HepG2 (cell line): ENCODE measurements at regions not wholly inside any gene's neighbourhood (a gene's known extent, or its start where the extent isn't known, plus 50 kb on each side); places are given as distances from the start of the nearest gene placed in this dataset.
"Not testable (repeated sequence)": the region's sequence is repeated elsewhere in the genome, so short reads cannot be mapped to it uniquely, and the experiment has no call there.

ENCODE experiments used
- ATAC-seq: fragments of 200-7000 bp; cut with Tn5 transposase; 3 replicates; pipeline ENCODE4 v1.9.1; 2020; ENCODE audit warnings: mild to moderate bottlenecking, moderate library complexity
- BruUV-seq: library from RNA; stranded (reverse); fragments of 400-500 nt; replicated peaks from 2 replicates; lab custom pipeline; 2021; lab: Mats Ljungman, UMichigan
- CTCF ChIA-PET: fragments of 300-600 bp; formaldehyde crosslinking; extraction: SDS; loops from one replicate; lab custom pipeline; 2021; ENCODE audit warnings: low total read pairs, inconsistent platforms, low intra/inter-chr PET ratio; lab: Yijun Ruan, JAX
- POLR2A ChIA-PET: fragments of 350-600 bp; sonication (Branson Sonifier 250); formaldehyde crosslinking; loops from one replicate; lab custom pipeline; 2020; ENCODE audit warnings: antibody characterized with exemption, inconsistent platforms; lab: Yijun Ruan, JAX
- DNase-seq: peaks from one replicate; pipeline ENCODE4 v3.0.0-alpha.2; 2015; ENCODE audit warnings: low spot score
- FAIRE-seq: peaks from 3 replicates; lab custom pipeline; 2011; peaks lifted over from hg19 to GRCh38; lab: Jason Lieb, UNC
- H2AFZ ChIP-seq: one replicate; pipeline ENCODE4 v1.6.1; 2011; ENCODE audit warnings: low read length, inconsistent platforms
- H3K27ac ChIP-seq: fragments of 300-600 bp; 3 replicates; pipeline ENCODE4 v1.8.0; 2011; ENCODE audit warnings: mixed run types, mild to moderate bottlenecking, mixed read lengths, low read length, inconsistent platforms; ENCODE audit not compliant: insufficient read depth; ENCODE audit errors: extremely low read length
- H3K27me3 ChIP-seq, 2 experiments: fragments of 200-600 bp in 1 of 2; 2 replicates in 1 of 2; 3 replicates in 1 of 2; pipeline versions ENCODE4 v1.6.0 to v1.8.0; 2011; ENCODE audit warnings: low read length in 2 of 2, mild to moderate bottlenecking in 2 of 2, moderate library complexity in 2 of 2, inconsistent platforms in 1 of 2; ENCODE audit not compliant: insufficient read depth in 2 of 2, control insufficient read depth in 1 of 2
- H3K36me3 ChIP-seq, 2 experiments: fragments of 200-600 bp in 1 of 2; replicated peaks in 1 of 2; 2 replicates in 1 of 2; 3 replicates in 1 of 2; pipeline versions ENCODE4 v1.5.1 to v1.8.0; 2011; ENCODE audit warnings: low read length in 2 of 2, inconsistent platforms in 1 of 2; ENCODE audit not compliant: insufficient read depth in 2 of 2, control insufficient read depth in 1 of 2
- H3K4me1 ChIP-seq: 2 replicates; pipeline ENCODE4 v1.5.1; 2012; ENCODE audit warnings: low read length, inconsistent platforms; ENCODE audit not compliant: insufficient read depth
- H3K4me2 ChIP-seq: 2 replicates; pipeline ENCODE4 v1.6.0; 2011; ENCODE audit warnings: low read depth, low read length, inconsistent platforms
- H3K4me3 ChIP-seq, 3 experiments: fragments of 200-600 bp in 1 of 3; sonication (generic), shearing (Covaris generic) in 1 of 3; replicated peaks in 1 of 3; 2 replicates each; pipeline ENCODE4 v1.5.1; 2011 to 2016; ENCODE audit warnings: low read length in 3 of 3, inconsistent platforms in 2 of 3, low read depth in 2 of 3, mild to moderate bottlenecking in 2 of 3, control low read depth in 1 of 3, mixed read lengths in 1 of 3; ENCODE audit not compliant: insufficient read depth in 1 of 3
- H3K79me2 ChIP-seq: one replicate; pipeline ENCODE4 v1.6.1; 2011; ENCODE audit warnings: low read length, inconsistent platforms; ENCODE audit not compliant: insufficient read depth
- H3K9ac ChIP-seq: 2 replicates; pipeline ENCODE4 v1.6.0; 2011; ENCODE audit warnings: mild to moderate bottlenecking, low read depth, low read length, inconsistent platforms; ENCODE audit not compliant: insufficient read depth
- H3K9me3 ChIP-seq: 2 replicates; pipeline ENCODE4 v1.5.1; 2012; ENCODE audit warnings: mild to moderate bottlenecking, low read length
- H4K20me1 ChIP-seq: 2 replicates; pipeline ENCODE4 v1.6.0; 2011; ENCODE audit warnings: inconsistent platforms, mild to moderate bottlenecking, low read length, moderate library complexity; ENCODE audit not compliant: insufficient read depth
- FOXA3 ChIP-seq: IDR thresholded peaks from 2 replicates; pipeline ENCODE4 v1.6.1; 2016; ENCODE audit warnings: missing genetic modification reagents, missing compliant biosample characterization
- XRCC5 ChIP-seq: fragments of 200-400 bp; formaldehyde crosslinking; optimal IDR thresholded peaks from 2 replicates; pipeline ENCODE3; 2017; ENCODE audit warnings: mild to moderate bottlenecking, low read length
- ZNF136 ChIP-seq: sonication (generic); formaldehyde crosslinking; IDR thresholded peaks from 2 replicates; pipeline ENCODE4 v1.8.1; 2022; ENCODE audit warnings: low read depth, mild to moderate bottlenecking, moderate library complexity, missing genetic modification reagents
- ZNF569 ChIP-seq: sonication (generic); formaldehyde crosslinking; IDR thresholded peaks from 2 replicates; pipeline ENCODE4 v1.5.0; 2020; ENCODE audit warnings: mild to moderate bottlenecking, missing genetic modification reagents, moderate library complexity, borderline replicate concordance
- WGBS: methylation state at CpG from one replicate; pipeline ENCODE4 v1.1.6; 2017; ENCODE audit warnings: low lambda C conversion rate; 5-methylcytosine and 5-hydroxymethylcytosine counted together
- in situ Hi-C: cut with HindIII; loops from 2 replicates; pipeline ENCODE4 v1.10.0; 2017; ENCODE audit warnings: low pct_unique_long_range_greater_than_20kb; ENCODE audit not compliant: extremely low pct_ligation_motif_present
- intact Hi-C: fragments of 100-400 bp; cut with micrococcal nuclease; formaldehyde crosslinking; loops from one replicate; pipeline ENCODE4 v1.10.0; 2022; ENCODE audit not compliant: unreplicated experiment
- TF ChIP-seq, protein P1 (sequence below): sonication (generic); formaldehyde crosslinking; IDR thresholded peaks from 2 replicates; pipeline ENCODE4 v1.8.1; 2023; ENCODE audit warnings: mild to moderate bottlenecking, moderate library complexity, missing genetic modification reagents
- TF ChIP-seq, protein P2 (sequence below): IDR thresholded peaks from 2 replicates; pipeline ENCODE4 v1.6.1; 2016; ENCODE audit warnings: mild to moderate bottlenecking

GRCh38 chr14:65847075-65847847 is 434.7 kb downstream of the FUT8 start:
- Histone ChIP-seq H3K4me1 (no peaks in the 10 kb centered on the region), H4K20me1 (no peaks in the 10 kb centered on the region), H3K36me3 (no peaks in the 10 kb centered on the region), H3K27me3 (peaks cover 2 to 21% of the 10 kb centered on the region in 2 experiments; a peak in 4 of 5 replicates), H3K4me2 (no peak overlapping the region), H3K27ac (no peak overlapping the region)
- ChIA-PET CTCF (no interaction called here), POLR2A (no interaction called here)
- BruUV-seq: no TSS peak
- no peak for FAIRE-seq
- TF ChIP-seq ZNF569 (CRISPR knock-in tag) (no peak), XRCC5 (no peak), ZNF136 (CRISPR knock-in tag) (no peak), FOXA3 (CRISPR knock-in tag) (no peak)
- TF ChIP-seq, protein P1, sequence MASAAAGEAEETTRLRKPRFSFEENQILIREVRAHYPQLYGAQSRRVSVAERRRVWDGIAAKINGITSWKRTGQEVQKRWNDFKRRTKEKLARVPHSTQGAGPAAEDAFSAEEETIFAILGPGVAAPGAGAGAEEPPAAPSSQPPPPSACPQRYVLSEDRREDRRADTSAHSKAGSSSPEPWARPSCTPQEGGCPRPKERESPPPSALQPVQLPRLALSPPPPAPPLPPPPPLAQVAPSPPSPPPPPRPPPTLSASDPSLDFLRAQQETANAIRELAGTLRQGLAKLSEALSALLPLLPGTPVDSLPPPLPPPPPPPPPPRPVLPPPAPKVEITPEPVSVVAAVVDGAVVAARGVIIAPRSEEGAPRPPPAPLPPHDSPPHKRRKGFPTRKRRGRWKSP (CRISPR knock-in tag): no peak
- TF ChIP-seq, protein P2, sequence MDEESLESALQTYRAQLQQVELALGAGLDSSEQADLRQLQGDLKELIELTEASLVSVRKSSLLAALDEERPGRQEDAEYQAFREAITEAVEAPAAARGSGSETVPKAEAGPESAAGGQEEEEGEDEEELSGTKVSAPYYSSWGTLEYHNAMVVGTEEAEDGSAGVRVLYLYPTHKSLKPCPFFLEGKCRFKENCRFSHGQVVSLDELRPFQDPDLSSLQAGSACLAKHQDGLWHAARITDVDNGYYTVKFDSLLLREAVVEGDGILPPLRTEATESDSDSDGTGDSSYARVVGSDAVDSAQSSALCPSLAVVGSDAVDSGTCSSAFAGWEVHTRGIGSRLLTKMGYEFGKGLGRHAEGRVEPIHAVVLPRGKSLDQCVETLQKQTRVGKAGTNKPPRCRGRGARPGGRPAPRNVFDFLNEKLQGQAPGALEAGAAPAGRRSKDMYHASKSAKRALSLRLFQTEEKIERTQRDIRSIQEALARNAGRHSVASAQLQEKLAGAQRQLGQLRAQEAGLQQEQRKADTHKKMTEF (CRISPR knock-in tag): no peak
- TF ChIP-seq, all 625 proteins: peak for 0
- Histone ChIP-seq H3K9me3 (no peaks in the 10 kb centered on the region), H3K79me2 (no peaks in the 10 kb centered on the region), H2AFZ (no peak overlapping the region), H3K4me3 (no peak overlapping the region), H3K9ac (no peak overlapping the region)
- ATAC-seq: no peak
- no peak for DNase-seq
- intact Hi-C loops: no loop called here
- in situ Hi-C loops: no loop called here
- WGBS: 7% methylated on average over 7 of the region's 7 CpGs

- intact Hi-C loops, H3K36me3 ChIP-seq, DNase-seq, H3K4me2 ChIP-seq, POLR2A ChIA-PET, H3K4me1 ChIP-seq, ATAC-seq, H2AFZ ChIP-seq, H3K9ac ChIP-seq, CTCF ChIA-PET, FAIRE-seq, in situ Hi-C loops, H3K4me3 ChIP-seq, H3K27ac ChIP-seq, H4K20me1 ChIP-seq, H3K79me2 ChIP-seq, H3K9me3 ChIP-seq, BruUV-seq: not testable (repeated sequence)
- peaks cover 2 to 21% of the 10 kb centered on the region in 2 experiments; a peak in 4 of 5 replicates for H3K27me3 ChIP-seq
- 3% methylated on average over 3 of the region's 3 CpGs for WGBS
Observed at GRCh38 chr14:65847931-65848330, 435.4 kb downstream of the FUT8 start.
